K562 (cell line): ENCODE measurements at regions not wholly inside any gene's neighbourhood (a gene's known extent, or its start where the extent isn't known, plus 50 kb on each side); places are given as distances from the start of the nearest gene placed in this dataset.

Experiments
- ATAC-seq: fragments of 200-7000 bp; cut with Tn5 transposase; 3 replicates; pipeline ENCODE4 v1.9.1; 2020; ENCODE audit warnings: moderate library complexity
- BruUV-seq: library from RNA; stranded (reverse); fragments of 400-500 nt; replicated peaks from 2 replicates; lab custom pipeline; 2021; lab: Mats Ljungman, UMichigan
- CTCF ChIA-PET: fragments of 300-600 bp; formaldehyde crosslinking; extraction: SDS; loops from one replicate; lab custom pipeline; 2021; ENCODE audit warnings: low intra/inter-chr PET ratio; lab: Yijun Ruan, JAX
- POLR2A ChIA-PET: fragments of 300-600, 350-650 bp; sonication (Branson Sonifier 250); formaldehyde crosslinking; extraction: SDS; loops from one replicate; lab custom pipeline; 2021; ENCODE audit warnings: antibody characterized with exemption, inconsistent platforms; lab: Yijun Ruan, JAX
- DNase-seq, 4 experiments: peaks; one replicate each; pipeline versions ENCODE4 v3.0.0 to v3.0.0-alpha.2; 2011 to 2018; ENCODE audit warnings: low spot score in 3 of 4, mixed read lengths in 3 of 4; ENCODE audit errors: extremely low read depth in 1 of 4
- FAIRE-seq: peaks from 2 replicates; lab custom pipeline; 2011; peaks lifted over from hg19 to GRCh38; lab: Jason Lieb, UNC
- H2AFZ ChIP-seq: 2 replicates; pipeline ENCODE4 v1.6.0; 2011; ENCODE audit warnings: low read depth, low read length, control low read depth, inconsistent platforms
- H3K27ac ChIP-seq: fragments of 200-600 bp; 3 replicates; pipeline ENCODE4 v1.8.0; 2011; ENCODE audit warnings: low read depth, mild to moderate bottlenecking, control low read depth, inconsistent platforms, low read length, moderate library complexity, mixed read lengths; ENCODE audit errors: extremely low read depth
- H3K27me3 ChIP-seq, 2 experiments: fragments of 300-600 bp in 1 of 2; 2 replicates in 1 of 2; 3 replicates in 1 of 2; pipeline versions ENCODE4 v1.6.0 to v1.8.0; 2011; ENCODE audit warnings: inconsistent platforms in 2 of 2, low read length in 2 of 2, mild to moderate bottlenecking in 1 of 2, mixed read lengths in 1 of 2, moderate library complexity in 1 of 2; ENCODE audit not compliant: control insufficient read depth in 2 of 2, insufficient read depth in 2 of 2
- H3K36me3 ChIP-seq: fragments of 300-600 bp; 3 replicates; pipeline ENCODE4 v1.8.0; 2011; ENCODE audit warnings: mild to moderate bottlenecking, low read length, inconsistent platforms; ENCODE audit not compliant: control insufficient read depth, insufficient read depth
- H3K4me1 ChIP-seq, 2 experiments: fragments of 200-600 bp in 1 of 2; replicated peaks in 1 of 2; 2 replicates in 1 of 2; 3 replicates in 1 of 2; pipeline versions ENCODE4 v1.5.1 to v1.8.0; 2011; ENCODE audit warnings: inconsistent platforms in 2 of 2, low read length in 2 of 2, mild to moderate bottlenecking in 1 of 2, mixed read lengths in 1 of 2, moderate library complexity in 1 of 2; ENCODE audit not compliant: control insufficient read depth in 2 of 2, insufficient read depth in 2 of 2
- H3K4me2 ChIP-seq: 2 replicates; pipeline ENCODE4 v1.6.1; 2011; ENCODE audit warnings: low read length, control low read depth, inconsistent platforms, mixed read lengths; ENCODE audit not compliant: insufficient read depth
- H3K4me3 ChIP-seq: fragments of 200-600 bp; sonication (generic), shearing (Covaris generic); 2 replicates; pipeline ENCODE4 v1.5.1; 2016; ENCODE audit warnings: control low read depth, inconsistent platforms
- H3K79me2 ChIP-seq: fragments of 200-600 bp; 3 replicates; pipeline ENCODE4 v1.8.0; 2011; ENCODE audit warnings: low read length, inconsistent platforms; ENCODE audit not compliant: control insufficient read depth, insufficient read depth
- H3K9ac ChIP-seq, 2 experiments: 2 replicates each; pipeline versions ENCODE4 v1.6.0 to v1.6.1; 2011; ENCODE audit warnings: low read depth in 2 of 2, low read length in 2 of 2, control low read depth in 1 of 2, inconsistent platforms in 1 of 2, mild to moderate bottlenecking in 1 of 2, mixed read lengths in 1 of 2; ENCODE audit not compliant: insufficient read depth in 1 of 2
- H3K9me1 ChIP-seq: one replicate; pipeline ENCODE4 v1.6.0; 2011; ENCODE audit warnings: inconsistent platforms, mild to moderate bottlenecking, low read length, moderate library complexity; ENCODE audit not compliant: control insufficient read depth, insufficient read depth
- H3K9me3 ChIP-seq: replicated peaks from 2 replicates; pipeline ENCODE4 v1.5.1; 2011; ENCODE audit warnings: low read depth, low read length, inconsistent platforms; ENCODE audit not compliant: control insufficient read depth, insufficient read depth
- H4K20me1 ChIP-seq: replicated peaks from 2 replicates; pipeline ENCODE4 v1.6.1; 2011; ENCODE audit warnings: low read length, inconsistent platforms, mixed read lengths; ENCODE audit not compliant: control insufficient read depth, insufficient read depth
- PHB2 ChIP-seq: fragments of 450-650 bp; IDR thresholded peaks from 2 replicates; pipeline ENCODE4 v1.6.1; 2017; ENCODE audit warnings: low read depth
- ZKSCAN8 ChIP-seq: fragments of 200-800 bp; sonication (Bioruptor generic); IDR thresholded peaks from 2 replicates; pipeline ENCODE4 v1.6.1; 2016; ENCODE audit warnings: missing genetic modification characterization, missing compliant biosample characterization
- ZNF121 ChIP-seq: sonication (generic); formaldehyde crosslinking; conservative IDR thresholded peaks from 2 replicates; pipeline ENCODE4 v1.8.0; 2022; ENCODE audit warnings: missing genetic modification reagents
- ZNF354B ChIP-seq: fragments of 250-450 bp; sonication (Bioruptor Pico); IDR thresholded peaks from 2 replicates; pipeline ENCODE4 v1.4.0; 2020
- ZNF395 ChIP-seq: fragments of 200-800 bp; sonication (Bioruptor generic); IDR thresholded peaks from 2 replicates; pipeline ENCODE4 v1.6.1; 2017; ENCODE audit warnings: missing genetic modification characterization, missing compliant biosample characterization
- ZNF57 ChIP-seq: fragments of 450-650 bp; formaldehyde crosslinking; IDR thresholded peaks from 2 replicates; pipeline ENCODE4 v1.4.0; 2020; ENCODE audit warnings: mild to moderate bottlenecking, moderate library complexity
- ZNF778 ChIP-seq: fragments of 450-650 bp; formaldehyde crosslinking; IDR thresholded peaks from 2 replicates; pipeline ENCODE4 v1.4.0; 2020; ENCODE audit warnings: mild to moderate bottlenecking, moderate library complexity
- WGBS: fragments of 100-300 bp; shearing (Covaris generic); methylation state at CpG from one replicate; pipeline ENCODE4 v1.1.6; 2016; ENCODE audit warnings: low coverage, mixed read lengths; ENCODE audit not compliant: insufficient coverage; ENCODE audit errors: missing lambda C conversion rate; 5-methylcytosine and 5-hydroxymethylcytosine counted together
- in situ Hi-C: fragments of 300-500 bp; cut with MboI; formaldehyde crosslinking; loops from 4 replicates; pipeline ENCODE4 v1.15.0; 2018; ENCODE audit warnings: inconsistent platforms, mixed read lengths
- intact Hi-C: fragments of 100-400 bp; cut with micrococcal nuclease; formaldehyde crosslinking; loops from 2 replicates; pipeline ENCODE4 v1.14.2; 2022
- TF ChIP-seq, protein P1 (sequence below): fragments of 450-650 bp; formaldehyde crosslinking; IDR thresholded peaks from 2 replicates; pipeline ENCODE4 v1.4.0; 2022; ENCODE audit warnings: missing genetic modification characterization

- Histone ChIP-seq H3K27ac (no peak overlapping the region), H3K27me3 (no peaks in the 10 kb centered on the region), H3K36me3 (no peaks in the 10 kb centered on the region), H3K4me1 (no peaks in the 10 kb centered on the region), H3K9me1 (no peaks in the 10 kb centered on the region), H3K79me2 (no peaks in the 10 kb centered on the region), H4K20me1 (no peaks in the 10 kb centered on the region), H3K9ac (no peak overlapping the region), H3K9me3 (no peaks in the 10 kb centered on the region), H3K4me2 (no peak overlapping the region), H2AFZ (no peak overlapping the region), H3K4me3 (no peak overlapping the region)
- TF ChIP-seq ZNF778 (CRISPR knock-in tag): no peak
- TF ChIP-seq, protein P1, sequence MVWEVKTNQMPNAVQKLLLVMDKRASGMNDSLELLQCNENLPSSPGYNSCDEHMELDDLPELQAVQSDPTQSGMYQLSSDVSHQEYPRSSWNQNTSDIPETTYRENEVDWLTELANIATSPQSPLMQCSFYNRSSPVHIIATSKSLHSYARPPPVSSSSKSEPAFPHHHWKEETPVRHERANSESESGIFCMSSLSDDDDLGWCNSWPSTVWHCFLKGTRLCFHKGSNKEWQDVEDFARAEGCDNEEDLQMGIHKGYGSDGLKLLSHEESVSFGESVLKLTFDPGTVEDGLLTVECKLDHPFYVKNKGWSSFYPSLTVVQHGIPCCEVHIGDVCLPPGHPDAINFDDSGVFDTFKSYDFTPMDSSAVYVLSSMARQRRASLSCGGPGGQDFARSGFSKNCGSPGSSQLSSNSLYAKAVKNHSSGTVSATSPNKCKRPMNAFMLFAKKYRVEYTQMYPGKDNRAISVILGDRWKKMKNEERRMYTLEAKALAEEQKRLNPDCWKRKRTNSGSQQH (CRISPR knock-in tag): no peak
- TF ChIP-seq PHB2: no peak
- no peak for TF ChIP-seq ZKSCAN8
- no peak for TF ChIP-seq ZNF121 (CRISPR knock-in tag)
- no peak for TF ChIP-seq ZNF354B (CRISPR knock-in tag)
- TF ChIP-seq ZNF57 (CRISPR knock-in tag): no peak
- TF ChIP-seq ZNF395: no peak
- ChIA-PET CTCF (no interaction called here), POLR2A (no interaction called here)
- DNase-seq: no peak
- intact Hi-C loops (no loop called here), in situ Hi-C loops (no loop called here)
- BruUV-seq: no TSS peak
- WGBS: 93% methylated on average over 3 of the region's 3 CpGs
- FAIRE-seq: no peak
- ATAC-seq: no peak
Measured at GRCh38 chr4:123278755-123279154, 117.8 kb upstream of the SPRY1 start.
